ENCODE measurements at regions not wholly inside any gene's neighbourhood (a gene's known extent, or its start where the extent isn't known, plus 50 kb on each side); places are given as distances from the start of the nearest gene placed in this dataset.
"Not testable (repeated sequence)": the region's sequence is repeated elsewhere in the genome, so short reads cannot be mapped to it uniquely, and the experiment has no call there.

DNA sequence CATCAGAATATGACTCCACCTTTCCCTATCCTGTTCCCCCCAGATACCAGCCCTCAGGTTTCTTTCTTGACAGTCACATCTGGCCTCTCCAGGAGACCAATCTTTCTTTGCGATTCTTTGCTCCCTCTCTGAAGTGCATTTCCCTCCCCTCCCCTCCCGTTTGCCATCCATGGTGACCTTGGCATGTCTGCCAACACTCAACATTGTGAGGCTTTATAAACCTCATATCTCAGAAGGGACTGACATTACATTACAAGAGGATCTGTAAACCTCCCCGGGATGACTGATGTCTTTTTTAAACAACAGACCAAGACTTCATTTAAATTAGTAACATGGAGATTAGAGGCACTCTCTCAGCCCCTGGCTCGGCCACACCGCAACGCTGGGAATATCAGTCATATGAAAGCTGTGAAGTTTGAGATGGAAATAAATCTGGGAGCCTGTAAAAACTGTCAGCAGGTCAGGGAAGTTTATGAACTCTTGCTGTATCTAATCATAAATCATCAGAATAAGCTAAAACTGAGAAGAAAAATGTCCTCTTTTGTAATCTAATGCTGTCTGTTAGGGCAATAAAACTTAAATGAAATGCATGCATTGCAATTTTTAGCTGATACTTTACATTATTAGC is 401.7 kb upstream of the PROX1 start:
- Histone ChIP-seq H3K4me3 (ENCODE audit: low read depth, low read length) (no peak overlapping the region), H3K27ac (no peak overlapping the region), H3K36me3 (no peaks in the 10 kb centered on the region), H3K9me3 (ENCODE audit: severe bottlenecking) (no peaks in the 10 kb centered on the region), H3K27me3 (ENCODE audit: insufficient read depth, low read depth, severe bottlenecking) (no peaks in the 10 kb centered on the region)
- TF ChIP-seq, protein P1, sequence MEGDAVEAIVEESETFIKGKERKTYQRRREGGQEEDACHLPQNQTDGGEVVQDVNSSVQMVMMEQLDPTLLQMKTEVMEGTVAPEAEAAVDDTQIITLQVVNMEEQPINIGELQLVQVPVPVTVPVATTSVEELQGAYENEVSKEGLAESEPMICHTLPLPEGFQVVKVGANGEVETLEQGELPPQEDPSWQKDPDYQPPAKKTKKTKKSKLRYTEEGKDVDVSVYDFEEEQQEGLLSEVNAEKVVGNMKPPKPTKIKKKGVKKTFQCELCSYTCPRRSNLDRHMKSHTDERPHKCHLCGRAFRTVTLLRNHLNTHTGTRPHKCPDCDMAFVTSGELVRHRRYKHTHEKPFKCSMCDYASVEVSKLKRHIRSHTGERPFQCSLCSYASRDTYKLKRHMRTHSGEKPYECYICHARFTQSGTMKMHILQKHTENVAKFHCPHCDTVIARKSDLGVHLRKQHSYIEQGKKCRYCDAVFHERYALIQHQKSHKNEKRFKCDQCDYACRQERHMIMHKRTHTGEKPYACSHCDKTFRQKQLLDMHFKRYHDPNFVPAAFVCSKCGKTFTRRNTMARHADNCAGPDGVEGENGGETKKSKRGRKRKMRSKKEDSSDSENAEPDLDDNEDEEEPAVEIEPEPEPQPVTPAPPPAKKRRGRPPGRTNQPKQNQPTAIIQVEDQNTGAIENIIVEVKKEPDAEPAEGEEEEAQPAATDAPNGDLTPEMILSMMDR (IDR thresholded peaks at IDR 0.05; ENCODE audit: low read depth, low read length): no peak
- no peak for DNase-seq

DNA sequence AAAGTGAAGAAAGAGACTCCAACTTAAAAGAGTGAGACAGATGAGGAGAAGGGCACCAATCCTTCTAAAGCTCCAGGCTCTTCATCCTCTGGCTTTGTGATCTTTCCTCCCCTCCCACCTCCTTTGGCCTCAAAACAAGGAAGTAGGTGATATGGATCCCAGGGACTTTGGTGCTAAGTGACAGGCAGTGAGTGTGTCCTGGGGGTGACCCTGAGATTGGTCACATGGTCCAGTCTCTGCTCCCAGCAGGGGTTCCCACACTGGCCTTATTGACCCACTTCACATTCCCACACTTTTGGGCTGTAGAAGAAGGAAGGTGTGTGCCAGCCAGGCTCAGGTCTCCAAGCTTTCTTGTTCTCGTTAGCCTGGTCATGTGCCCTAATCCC is 401.2 kb upstream of the PROX1 start:
- Histone ChIP-seq H3K9me3 (ENCODE audit: severe bottlenecking) (no peaks in the 10 kb centered on the region), H3K4me3 (ENCODE audit: low read depth, low read length) (no peak overlapping the region), H3K27me3 (ENCODE audit: insufficient read depth, low read depth, severe bottlenecking) (no peaks in the 10 kb centered on the region), H3K36me3 (no peaks in the 10 kb centered on the region), H3K27ac (no peak overlapping the region)
- TF ChIP-seq, protein P1 (IDR thresholded peaks at IDR 0.05; ENCODE audit: low read depth, low read length): no peak
- no peak for DNase-seq

DNA sequence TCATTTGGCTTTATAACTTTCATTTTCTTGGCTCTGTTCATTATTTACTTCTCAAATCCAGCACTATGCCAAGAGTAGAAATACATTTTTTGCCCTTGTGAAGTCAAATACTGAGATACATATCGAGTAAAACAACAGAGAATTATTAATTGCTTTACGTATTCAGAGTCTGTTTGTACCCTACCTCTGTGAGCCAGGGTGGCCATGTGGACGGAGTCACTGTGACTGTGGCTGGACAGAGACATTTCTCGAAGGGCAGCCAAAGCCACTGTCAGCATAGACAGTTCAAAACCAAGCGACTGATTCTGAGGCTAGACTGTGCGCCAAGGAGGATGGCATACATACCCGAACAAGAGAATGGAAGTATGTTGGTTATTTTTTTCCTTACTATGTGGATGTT is 391.0 kb upstream of the PROX1 start:
- no peaks in the 10 kb centered on the region for H3K9me3 ChIP-seq (ENCODE audit: severe bottlenecking)
- no peak for DNase-seq
- no peak overlapping the region for H3K27ac ChIP-seq
- no peaks in the 10 kb centered on the region for H3K36me3 ChIP-seq
- H3K4me3 ChIP-seq (ENCODE audit: low read depth, low read length): no peak overlapping the region
- TF ChIP-seq, protein P1 (IDR thresholded peaks at IDR 0.05; ENCODE audit: low read depth, low read length): no peak
- no peaks in the 10 kb centered on the region for H3K27me3 ChIP-seq (ENCODE audit: insufficient read depth, low read depth, severe bottlenecking)

DNA sequence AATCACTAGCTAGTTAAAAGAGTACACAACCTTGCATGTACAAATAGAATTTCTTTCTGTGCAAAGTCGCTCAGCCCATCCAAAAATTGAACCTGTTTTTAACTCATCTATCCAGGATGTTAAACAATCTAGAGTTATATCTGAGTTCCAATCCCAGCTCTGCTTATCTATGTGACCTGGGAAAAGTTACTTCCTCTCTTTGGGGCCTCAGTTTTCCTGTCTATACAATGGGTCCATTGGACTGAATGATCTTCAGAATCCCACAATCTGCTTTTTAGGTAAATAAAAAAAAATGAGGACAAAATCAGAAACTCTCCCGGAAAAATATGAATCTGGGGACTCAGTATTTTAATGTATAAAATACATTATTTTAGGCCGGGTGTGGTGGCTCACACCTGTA is 389.5 kb upstream of the PROX1 start:
- Histone ChIP-seq H3K27me3 (ENCODE audit: insufficient read depth, low read depth, severe bottlenecking) (no peaks in the 10 kb centered on the region), H3K9me3 (ENCODE audit: severe bottlenecking) (no peaks in the 10 kb centered on the region), H3K27ac (no peak overlapping the region), H3K4me3 (ENCODE audit: low read depth, low read length) (no peak overlapping the region), H3K36me3 (no peaks in the 10 kb centered on the region)
- TF ChIP-seq, protein P1 (IDR thresholded peaks at IDR 0.05; ENCODE audit: low read depth, low read length): no peak
- no peak for DNase-seq

DNA sequence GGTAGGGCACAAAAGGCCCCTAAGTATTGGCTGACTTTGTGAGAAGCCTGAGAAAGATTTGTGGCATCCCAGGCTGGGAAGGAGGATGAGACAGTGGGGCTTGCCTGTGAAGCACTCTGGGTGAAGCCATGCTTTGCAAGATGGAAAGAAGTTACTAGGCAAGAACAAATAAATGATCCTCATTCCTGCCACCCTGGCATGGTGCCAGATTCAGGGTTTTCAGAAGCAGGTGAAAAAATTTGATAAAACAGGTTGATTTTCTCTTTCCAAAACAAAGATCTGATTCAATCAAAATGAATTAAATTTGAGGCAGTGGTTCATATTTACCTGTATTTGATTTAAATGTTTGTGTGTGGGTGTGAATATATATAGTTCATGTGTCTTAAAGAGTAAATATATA is 386.9 kb upstream of the PROX1 start:
- no peaks in the 10 kb centered on the region for H3K27me3 ChIP-seq (ENCODE audit: insufficient read depth, low read depth, severe bottlenecking)
- TF ChIP-seq, protein P1 (IDR thresholded peaks at IDR 0.05; ENCODE audit: low read depth, low read length): no peak
- no peak for DNase-seq
- no peaks in the 10 kb centered on the region for H3K9me3 ChIP-seq (ENCODE audit: severe bottlenecking)
- H3K27ac ChIP-seq: no peak overlapping the region
- no peak overlapping the region for H3K4me3 ChIP-seq (ENCODE audit: low read depth, low read length)
- no peaks in the 10 kb centered on the region for H3K36me3 ChIP-seq

DNA sequence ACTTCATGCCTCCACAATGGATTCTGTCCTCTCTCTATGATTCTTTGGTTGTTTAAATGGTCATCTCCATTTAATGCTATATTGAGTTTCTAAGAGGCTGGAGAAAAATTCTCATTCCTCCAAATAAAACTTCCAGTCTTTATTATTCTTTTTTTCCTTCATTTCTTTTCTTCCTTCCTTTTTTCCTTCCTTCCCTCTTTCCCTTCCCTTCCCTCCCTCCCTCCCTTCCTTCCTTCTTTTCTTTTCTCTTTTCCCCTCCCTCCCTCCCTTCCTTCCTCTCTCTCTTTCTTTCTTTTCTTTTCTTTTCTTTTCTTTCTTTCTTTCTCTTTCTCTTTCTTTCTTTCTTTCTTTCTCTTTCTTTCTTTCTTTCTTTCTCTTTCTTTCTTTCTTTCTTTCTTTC is 386.1 kb upstream of the PROX1 start:
- H3K4me3 ChIP-seq (ENCODE audit: low read depth, low read length); H3K27me3 ChIP-seq (ENCODE audit: insufficient read depth, low read depth, severe bottlenecking); H3K27ac ChIP-seq; H3K36me3 ChIP-seq; H3K9me3 ChIP-seq (ENCODE audit: severe bottlenecking); DNase-seq: not testable (repeated sequence)
